Heart right ventricle (tissue), 16 donors: ENCODE measurements at regions not wholly inside any gene's neighbourhood (a gene's known extent, or its start where the extent isn't known, plus 50 kb on each side); places are given as distances from the start of the nearest gene placed in this dataset.
A peak's percentile ranks its signal among the peaks of the same experiment; 100 is the strongest.

Experiments
- ATAC-seq, 8 donors: fragments of 200-7000 bp; cut with Tn5 transposase; one replicate each; pipeline ENCODE4 v1.9.1; 2020; ENCODE audit warnings: mild to moderate bottlenecking in 8 of 8, moderate library complexity in 8 of 8, moderate number of reproducible peaks in 1 of 8
- DNase-seq, 2 donors: peaks; one replicate each; pipeline ENCODE4 v3.0.0-alpha.2; 2020
- H3K27ac ChIP-seq, 10 donors: fragments of 200-600 bp; sonication (generic) in 2 of 10; one replicate each; pipeline versions ENCODE4 v1.5.0 to v1.8.0; 2020 to 2022; ENCODE audit warnings: mild to moderate bottlenecking in 3 of 10
- H3K27me3 ChIP-seq, 7 donors: fragments of 200-600 bp; one replicate each; pipeline ENCODE4 v1.8.0; 2021 to 2022; ENCODE audit warnings: mild to moderate bottlenecking in 2 of 7
- H3K36me3 ChIP-seq, 9 donors: fragments of 200-600 bp; sonication (generic) in 1 of 9; one replicate each; pipeline versions ENCODE4 v1.5.0 to v1.8.0; 2020 to 2022; ENCODE audit warnings: mild to moderate bottlenecking in 2 of 9
- H3K4me1 ChIP-seq, 9 donors: fragments of 200-600 bp; sonication (generic) in 1 of 9; one replicate each; pipeline versions ENCODE4 v1.5.0 to v1.8.0; 2020 to 2022; ENCODE audit warnings: mild to moderate bottlenecking in 4 of 9
- H3K4me3 ChIP-seq, 10 donors: fragments of 200-600 bp; sonication (generic) in 2 of 10; one replicate each; pipeline versions ENCODE4 v1.5.0 to v1.8.0; 2020 to 2022; ENCODE audit warnings: mild to moderate bottlenecking in 7 of 10, moderate library complexity in 2 of 10
- H3K9me3 ChIP-seq, 11 donors: fragments of 200-600 bp in 10 of 11; sonication (generic) in 2 of 11; one replicate each; pipeline versions ENCODE4 v1.5.0 to v1.8.0; 2013 to 2022; ENCODE audit warnings: mild to moderate bottlenecking in 2 of 11, control low read depth in 1 of 11, moderate library complexity in 1 of 11
- WGBS, 2 donors: extraction: QIAGEN DNeasy Blood & Tissue Kit; methylation state at CpG; one replicate each; pipeline ENCODE4 v1.1.7; 2013; ENCODE audit warnings: inconsistent platforms in 1 of 2; 5-methylcytosine and 5-hydroxymethylcytosine counted together
- intact Hi-C, 10 donors: fragments of 100-400 bp; cut with DNase I; formaldehyde crosslinking; loops; one replicate each; pipeline versions ENCODE4 v1.11.1 to v1.14.2; 2022
- TF ChIP-seq, protein P1 (sequence below), 9 donors: fragments of 200-600 bp; sonication (generic) in 2 of 9; IDR thresholded peaks; one replicate each; pipeline versions ENCODE4 v1.5.0 to v1.8.0; 2021 to 2022; ENCODE audit warnings: antibody characterized with exemption in 9 of 9, mild to moderate bottlenecking in 5 of 9, moderate library complexity in 1 of 9
- donor health status: Arrhythmogenic right ventricular cardiomyopathy.
- donor health status: ischemic (EF 13 %, LVEDD 7.1; RV severe dilation, severe dysfunction).
- donor health status: healthy with polysubstance abuse.
- donor health status: DM: no; HTN: yes; CAD: no.
- donor health status: DM: no; HTN: no; CAD: no.
- donor health status: ischemic (EF 25% LVEDD 6.9; RV normal size, moderate dysfunction).
- donor health status: ischemic (EF 25% LVEDD 5.7; RV mildly dilated, moderate dysfunction).
- donor health status: healthy.
- donor health status: DM: yes; HTN: yes; CAD: no.
- donor health status: Ischemic cardiomyopathy.
- donor health status: ischemic (EF 35%, LVEDD 5.7; RV mildly dilated, moderate dysfunction).
- donor health status: nonischemic (EF 11% LVEDD 7.7; RV severe dilation, severe dysfunction).
- donor health status: DM: yes; HTN: yes; CAD: no.
- donor health status: PGD.
- donor health status: ischemic (EF 29% LVEDD 5.4; RV normal size, mild dysfunction).
- donor health status: nonischemic (EF 23%, LVEDD 6.1; RV moderate dilation, normal function).

- Histone ChIP-seq H3K4me1 (no peaks in the 10 kb centered on the region), H3K9me3 (no peaks in the 10 kb centered on the region), H3K36me3 (no peaks in the 10 kb centered on the region), H3K27me3 (no peaks in the 10 kb centered on the region), H3K27ac (no peak overlapping the region), H3K4me3 (no peak overlapping the region)
- no peak for DNase-seq
- ATAC-seq: no peak
- TF ChIP-seq, protein P1, sequence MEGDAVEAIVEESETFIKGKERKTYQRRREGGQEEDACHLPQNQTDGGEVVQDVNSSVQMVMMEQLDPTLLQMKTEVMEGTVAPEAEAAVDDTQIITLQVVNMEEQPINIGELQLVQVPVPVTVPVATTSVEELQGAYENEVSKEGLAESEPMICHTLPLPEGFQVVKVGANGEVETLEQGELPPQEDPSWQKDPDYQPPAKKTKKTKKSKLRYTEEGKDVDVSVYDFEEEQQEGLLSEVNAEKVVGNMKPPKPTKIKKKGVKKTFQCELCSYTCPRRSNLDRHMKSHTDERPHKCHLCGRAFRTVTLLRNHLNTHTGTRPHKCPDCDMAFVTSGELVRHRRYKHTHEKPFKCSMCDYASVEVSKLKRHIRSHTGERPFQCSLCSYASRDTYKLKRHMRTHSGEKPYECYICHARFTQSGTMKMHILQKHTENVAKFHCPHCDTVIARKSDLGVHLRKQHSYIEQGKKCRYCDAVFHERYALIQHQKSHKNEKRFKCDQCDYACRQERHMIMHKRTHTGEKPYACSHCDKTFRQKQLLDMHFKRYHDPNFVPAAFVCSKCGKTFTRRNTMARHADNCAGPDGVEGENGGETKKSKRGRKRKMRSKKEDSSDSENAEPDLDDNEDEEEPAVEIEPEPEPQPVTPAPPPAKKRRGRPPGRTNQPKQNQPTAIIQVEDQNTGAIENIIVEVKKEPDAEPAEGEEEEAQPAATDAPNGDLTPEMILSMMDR (IDR thresholded peaks at IDR 0.05): no peak
- WGBS, 2 donors: 52 to 60% methylated on average over 3 of the region's 3 CpGs
- intact Hi-C loops: no loop called here
Observed at GRCh38 chr1:112165375-112165774, 175.9 kb upstream of the KCND3 start.

DNA sequence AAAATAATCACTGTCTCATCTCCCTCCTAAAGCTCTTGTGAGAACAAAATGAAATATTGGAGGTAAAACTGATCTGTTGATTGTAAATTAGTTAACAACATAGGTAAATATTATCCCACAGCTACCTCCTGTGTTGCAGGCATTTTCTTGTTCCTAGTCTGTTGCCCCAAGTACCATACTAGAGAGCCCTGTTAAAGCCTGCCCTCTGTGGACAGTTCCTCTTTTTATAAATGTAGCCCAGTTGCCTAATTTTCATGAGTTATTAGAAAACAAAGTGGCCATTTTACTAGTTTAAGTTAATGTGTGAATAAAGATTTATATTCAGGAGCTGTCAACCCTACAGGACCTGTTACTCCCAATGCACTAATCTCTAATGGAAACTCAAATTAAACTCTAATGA, 180.0 kb upstream of the KCND3 start:
- Histone ChIP-seq H3K4me3 (no peak overlapping the region), H3K9me3 (no peaks in the 10 kb centered on the region), H3K4me1 (no peaks in the 10 kb centered on the region), H3K36me3 (no peaks in the 10 kb centered on the region), H3K27me3 (no peaks in the 10 kb centered on the region), H3K27ac (no peak overlapping the region)
- DNase-seq (no peak), ATAC-seq (no peak)
- intact Hi-C loops: no loop called here
- TF ChIP-seq, protein P1 (IDR thresholded peaks at IDR 0.05): no peak

DNA sequence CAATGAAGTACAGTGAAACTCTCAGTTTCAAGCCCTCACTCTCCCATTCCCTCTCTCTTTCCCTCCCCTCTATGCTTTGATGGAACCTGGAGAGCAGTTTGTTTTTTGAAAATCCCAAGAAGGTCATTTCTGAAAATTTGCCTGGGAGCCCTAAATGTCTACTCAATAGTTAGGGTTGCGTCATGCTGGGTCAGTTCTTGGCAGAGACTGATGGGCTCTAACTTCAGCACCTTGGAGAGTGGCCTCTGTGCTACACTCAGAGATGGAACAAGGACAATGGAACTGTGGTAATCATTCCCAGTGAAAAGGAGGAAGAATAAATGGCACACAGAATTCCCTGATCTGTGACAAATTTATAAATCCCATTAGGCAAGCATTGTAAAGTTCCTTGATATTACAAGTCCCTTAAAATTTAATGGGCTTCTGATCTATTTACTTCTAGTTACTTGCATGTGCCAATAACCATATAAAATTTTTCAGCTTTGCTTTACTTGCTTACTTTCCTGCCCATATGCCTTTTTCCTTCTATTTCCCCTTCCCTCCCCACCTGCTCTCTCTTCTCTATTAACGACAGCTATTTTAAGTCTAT, 182.9 kb upstream of the KCND3 start:
- intact Hi-C loops: no loop called here
- no peaks in the 10 kb centered on the region for H3K27me3 ChIP-seq
- 14 to 16% methylated on average over 2 of the region's 2 CpGs for WGBS, 2 donors
- H3K9me3 ChIP-seq: no peaks in the 10 kb centered on the region
- TF ChIP-seq, protein P1 (IDR thresholded peaks at IDR 0.05): no peak
- H3K36me3 ChIP-seq: no peaks in the 10 kb centered on the region
- no peak overlapping the region for H3K4me3 ChIP-seq
- DNase-seq: peak in 1 of 2 donors; percentile 48
- no peaks in the 10 kb centered on the region for H3K4me1 ChIP-seq
- ATAC-seq: peak in 2 of 8 donors; percentile 69 to 74
- no peak overlapping the region for H3K27ac ChIP-seq

GRCh38 chr1:112177314-112177713, 187.8 kb upstream of the KCND3 start:
- no peak for DNase-seq
- Histone ChIP-seq H3K27ac (no peak overlapping the region), H3K36me3 (no peaks in the 10 kb centered on the region), H3K4me3 (no peak overlapping the region), H3K27me3 (no peaks in the 10 kb centered on the region), H3K4me1 (no peaks in the 10 kb centered on the region), H3K9me3 (no peaks in the 10 kb centered on the region)
- TF ChIP-seq, protein P1 (IDR thresholded peaks at IDR 0.05): no peak
- no peak for ATAC-seq
- intact Hi-C loops: no loop called here
- WGBS, 2 donors: 57 to 62% methylated on average over 6 of the region's 6 CpGs
